DOHH2 (cell line): ENCODE measurements at regions not wholly inside any gene's neighbourhood (a gene's known extent, or its start where the extent isn't known, plus 50 kb on each side); places are given as distances from the start of the nearest gene placed in this dataset.

Experiments
- CTCF ChIP-seq: fragments of 200-600 bp; sonication (generic); IDR thresholded peaks from one replicate; pipeline ENCODE4 v1.5.1; 2014; ENCODE audit warnings: antibody characterized with exemption, mild to moderate bottlenecking, low read depth, low read length; ENCODE audit not compliant: poor library complexity, severe bottlenecking
- EZH2phosphoT487 ChIP-seq: fragments of 200-600 bp; sonication (generic); IDR thresholded peaks from 2 replicates; pipeline ENCODE4 v1.6.1; 2017; ENCODE audit warnings: borderline replicate concordance, mild to moderate bottlenecking, antibody characterized with exemption, low read length, moderate library complexity, mixed read lengths

GRCh38 chr2:212659441-212659840, 120.8 kb upstream of the ERBB4 start:
- TF ChIP-seq EZH2phosphoT487 (no peak), CTCF (no peak)
